Uterus (tissue), 3 donors: ENCODE measurements at regions not wholly inside any gene's neighbourhood (a gene's known extent, or its start where the extent isn't known, plus 50 kb on each side); places are given as distances from the start of the nearest gene placed in this dataset.

Source experiments
- DNase-seq, 2 donors: peaks; one replicate each; pipeline ENCODE4 v3.0.0-alpha.2; 2019 to 2020
- H3K27ac ChIP-seq, 2 donors: fragments of 200-600 bp; sonication (generic); 1 replicate in 1 of 2; 2 replicates in 1 of 2; pipeline ENCODE4 v1.5.1; 2016 to 2018
- H3K27me3 ChIP-seq, 2 donors: fragments of 200-600 bp; sonication (generic); one replicate each; pipeline ENCODE4 v1.5.1; 2018 to 2019; ENCODE audit warnings: control low read depth in 1 of 2
- H3K36me3 ChIP-seq, 2 donors: fragments of 200-600 bp; sonication (generic); one replicate each; pipeline ENCODE4 v1.5.1; 2019; ENCODE audit warnings: control low read depth in 1 of 2
- H3K4me1 ChIP-seq, 2 donors: fragments of 200-600 bp; sonication (generic); one replicate each; pipeline ENCODE4 v1.5.1; 2018 to 2019; ENCODE audit warnings: control low read depth in 1 of 2
- H3K4me3 ChIP-seq, 2 donors: fragments of 200-600 bp; sonication (generic); 1 replicate in 1 of 2; 2 replicates in 1 of 2; pipeline ENCODE4 v1.5.1; 2018 to 2019; ENCODE audit warnings: mild to moderate bottlenecking in 1 of 2
- H3K9me3 ChIP-seq, 2 donors: fragments of 200-600 bp; sonication (generic); one replicate each; pipeline ENCODE4 v1.5.1; 2019; ENCODE audit warnings: control low read depth in 1 of 2
- CTCF ChIP-seq, 4 experiments: fragments of 200-600 bp in 2 of 4; fragments of 450-650 bp in 2 of 4; sonication (generic) in 2 of 4; IDR thresholded peaks; one replicate each; pipeline ENCODE4 v1.5.1; 2016 to 2019; ENCODE audit warnings: antibody characterized with exemption in 4 of 4, mild to moderate bottlenecking in 2 of 4, moderate library complexity in 1 of 4
- POLR2A ChIP-seq, 2 donors: fragments of 450-650 bp; IDR thresholded peaks; one replicate each; pipeline ENCODE4 v1.6.1; 2016; ENCODE audit warnings: antibody characterized with exemption in 2 of 2, mild to moderate bottlenecking in 1 of 2, moderate library complexity in 1 of 2
- intact Hi-C: fragments of 100-400 bp; cut with DNase I; formaldehyde crosslinking; loops from one replicate; pipeline ENCODE4 v1.15.1; 2023; ENCODE audit warnings: low total_unique reads
- donor health status: DM: yes; HTN: yes; CAD: no.

GRCh38 chr6:149225370-149225769 lies 92.1 kb upstream of the TAB2 start:
- Histone ChIP-seq H3K36me3 (no peaks in the 10 kb centered on the region), H3K27ac (no peak overlapping the region), H3K4me1 (no peaks in the 10 kb centered on the region)

GRCh38 chr6:149225946-149226345 lies 91.6 kb upstream of the TAB2 start:
- H3K9me3 ChIP-seq, result no peaks in the 10 kb centered on the region
- TF ChIP-seq CTCF (IDR thresholded peaks at IDR 0.05) (no peak), POLR2A (IDR thresholded peaks at IDR 0.05) (no peak)
- H3K4me3 ChIP-seq, result no peak overlapping the region
- H3K27me3 ChIP-seq, result no peaks in the 10 kb centered on the region
- H3K36me3 ChIP-seq, result no peaks in the 10 kb centered on the region
- DNase-seq, result no peak
- intact Hi-C loops, result no loop called here
- H3K4me1 ChIP-seq, result no peaks in the 10 kb centered on the region
- no peak overlapping the region for H3K27ac ChIP-seq

More at GRCh38 chr6:149225370-149225769, 92.1 kb upstream of the TAB2 start:
- H3K9me3 ChIP-seq, result no peaks in the 10 kb centered on the region
- TF ChIP-seq CTCF (IDR thresholded peaks at IDR 0.05) (no peak), POLR2A (IDR thresholded peaks at IDR 0.05) (no peak)
- H3K27me3 ChIP-seq, result no peaks in the 10 kb centered on the region
- intact Hi-C loops, result no loop called here
- DNase-seq, result no peak
- H3K4me3 ChIP-seq, result no peak overlapping the region

- TF ChIP-seq CTCF (IDR thresholded peaks at IDR 0.05) (no peak), POLR2A (IDR thresholded peaks at IDR 0.05) (no peak)
- Histone ChIP-seq H3K36me3 (no peaks in the 10 kb centered on the region), H3K4me1 (no peaks in the 10 kb centered on the region), H3K27me3 (no peaks in the 10 kb centered on the region), H3K27ac (no peak overlapping the region), H3K9me3 (no peaks in the 10 kb centered on the region), H3K4me3 (no peak overlapping the region)
- no peak for DNase-seq
- intact Hi-C loops, result no loop called here
Observed at GRCh38 chr6:149227796-149228195, 89.7 kb upstream of the TAB2 start.

- Histone ChIP-seq H3K4me3 (no peak overlapping the region), H3K27ac (no peak overlapping the region), H3K36me3 (no peaks in the 10 kb centered on the region), H3K9me3 (no peaks in the 10 kb centered on the region), H3K4me1 (no peaks in the 10 kb centered on the region), H3K27me3 (no peaks in the 10 kb centered on the region)
- TF ChIP-seq CTCF (IDR thresholded peaks at IDR 0.05), result no peak
- TF ChIP-seq POLR2A (IDR thresholded peaks at IDR 0.05), result no peak
- DNase-seq, result no peak
- intact Hi-C loops, result no loop called here
Observed at GRCh38 chr6:149228311-149228955, 89.1 kb upstream of the TAB2 start.

GRCh38 chr6:149229096-149229495 lies 88.4 kb upstream of the TAB2 start:
- intact Hi-C loops, result no loop called here
- Histone ChIP-seq H3K36me3 (no peaks in the 10 kb centered on the region), H3K4me3 (no peak overlapping the region), H3K4me1 (no peaks in the 10 kb centered on the region), H3K9me3 (no peaks in the 10 kb centered on the region), H3K27me3 (no peaks in the 10 kb centered on the region), H3K27ac (no peak overlapping the region)
- DNase-seq, result no peak
- TF ChIP-seq POLR2A (IDR thresholded peaks at IDR 0.05) (no peak), CTCF (IDR thresholded peaks at IDR 0.05) (no peak)
